NCI-H226 (cell line): ENCODE measurements at regions not wholly inside any gene's neighbourhood (a gene's known extent, or its start where the extent isn't known, plus 50 kb on each side); places are given as distances from the start of the nearest gene placed in this dataset.
A peak's percentile ranks its signal among the peaks of the same experiment; 100 is the strongest.
"Not testable (repeated sequence)": the region's sequence is repeated elsewhere in the genome, so short reads cannot be mapped to it uniquely, and the experiment has no call there.

Experiments
- DNase-seq: peaks from one replicate; pipeline ENCODE4 v3.0.0-alpha.2; 2015

GRCh38 chr20:48141660-48142515, 356.6 kb upstream of the SULF2 start:
- no peak for DNase-seq

- DNase-seq: peak; percentile 35
Observed at GRCh38 chr20:48139262-48140041, 354.2 kb upstream of the SULF2 start.

- DNase-seq: no peak
Observed at GRCh38 chr20:48132834-48133233, 347.6 kb upstream of the SULF2 start.

- peak; percentile 74 for DNase-seq
Observed at GRCh38 chr20:48131581-48131980, 346.3 kb upstream of the SULF2 start.

GRCh38 chr20:48129345-48129942, 344.2 kb upstream of the SULF2 start:
- no peak for DNase-seq

GRCh38 chr20:48128436-48128835, 343.2 kb upstream of the SULF2 start:
- DNase-seq: no peak

- not testable (repeated sequence) for DNase-seq
Observed at GRCh38 chr20:48127964-48128363, 342.7 kb upstream of the SULF2 start.

- DNase-seq: not testable (repeated sequence)
Observed at GRCh38 chr20:48127133-48127532, 341.9 kb upstream of the SULF2 start.

- no peak for DNase-seq
Observed at GRCh38 chr20:48126227-48126740, 341.0 kb upstream of the SULF2 start.

- DNase-seq: no peak
Observed at GRCh38 chr20:48124960-48125359, 339.7 kb upstream of the SULF2 start.

GRCh38 chr20:48124181-48124782, 339.0 kb upstream of the SULF2 start:
- DNase-seq: no peak

- DNase-seq: no peak
Observed at GRCh38 chr20:48120120-48120519, 334.8 kb upstream of the SULF2 start.

- DNase-seq: not testable (repeated sequence)
Observed at GRCh38 chr20:48119389-48119788, 334.1 kb upstream of the SULF2 start.

- no peak for DNase-seq
Observed at GRCh38 chr20:48115502-48115901, 330.2 kb upstream of the SULF2 start.

GRCh38 chr20:48107560-48107959, 322.3 kb upstream of the SULF2 start:
- DNase-seq: no peak

- no peak for DNase-seq
Observed at GRCh38 chr20:48106428-48106827, 321.1 kb upstream of the SULF2 start.

GRCh38 chr20:48105526-48105925, 320.2 kb upstream of the SULF2 start:
- no peak for DNase-seq

GRCh38 chr20:48102931-48103660, 317.8 kb upstream of the SULF2 start:
- no peak for DNase-seq

GRCh38 chr20:48102076-48102787, 317.0 kb upstream of the SULF2 start:
- no peak for DNase-seq

GRCh38 chr20:48100483-48100882, 315.2 kb upstream of the SULF2 start:
- no peak for DNase-seq

GRCh38 chr20:48098866-48099265, 313.6 kb upstream of the SULF2 start:
- no peak for DNase-seq

GRCh38 chr20:48098099-48098498, 312.8 kb upstream of the SULF2 start:
- DNase-seq: no peak
